SU-DHL-6 (cell line): ENCODE measurements at regions not wholly inside any gene's neighbourhood (a gene's known extent, or its start where the extent isn't known, plus 50 kb on each side); places are given as distances from the start of the nearest gene placed in this dataset.

Experiments used
- H2AFZ ChIP-seq: fragments of 200-600 bp; sonication (generic); 2 replicates; pipeline ENCODE4 v1.6.1; 2014; ENCODE audit warnings: low read depth, mild to moderate bottlenecking, moderate library complexity, mixed read lengths, antibody characterized with exemption, low read length; ENCODE audit not compliant: severe bottlenecking
- H3F3A ChIP-seq: fragments of 200-600 bp; shearing (Covaris generic); 2 replicates; pipeline ENCODE4 v1.6.0; 2016; ENCODE audit warnings: antibody characterized with exemption, mild to moderate bottlenecking; ENCODE audit not compliant: insufficient read depth
- H3K27ac ChIP-seq: fragments of 200-600 bp; sonication (generic); 2 replicates; pipeline ENCODE4 v1.5.1; 2016; ENCODE audit warnings: low read depth, mild to moderate bottlenecking, low read length, moderate library complexity, mixed read lengths
- H3K27me3 ChIP-seq: fragments of 200-600 bp; sonication (generic), shearing (Covaris generic); 2 replicates; pipeline ENCODE4 v1.6.0; 2014; ENCODE audit warnings: mild to moderate bottlenecking, low read length
- H3K36me3 ChIP-seq: fragments of 200-600 bp; sonication (generic); 2 replicates; pipeline ENCODE4 v1.6.1; 2014; ENCODE audit warnings: mild to moderate bottlenecking, low read length, mixed read lengths
- H3K4me2 ChIP-seq: fragments of 300-600, 200-600 bp; shearing (Covaris generic), sonication (generic); 2 replicates; pipeline ENCODE4 v1.6.0; 2014; ENCODE audit warnings: low read length, low read depth, mild to moderate bottlenecking; ENCODE audit not compliant: poor library complexity, severe bottlenecking
- H3K4me3 ChIP-seq: fragments of 200-600 bp; sonication (generic); 2 replicates; pipeline ENCODE4 v1.5.1; 2014; ENCODE audit warnings: antibody characterized with exemption, low read length, mild to moderate bottlenecking, mixed read lengths; ENCODE audit not compliant: insufficient read depth, poor library complexity, severe bottlenecking
- H3K79me2 ChIP-seq: fragments of 200-600 bp; sonication (generic); 2 replicates; pipeline ENCODE4 v1.6.1; 2014; ENCODE audit warnings: mild to moderate bottlenecking, low read length, moderate library complexity; ENCODE audit not compliant: insufficient read depth
- H3K9ac ChIP-seq: fragments of 200-600 bp; sonication (generic); 2 replicates; pipeline ENCODE4 v1.7.0; 2014; ENCODE audit warnings: mild to moderate bottlenecking, low read length
- H3K9me2 ChIP-seq: fragments of 200-600 bp; sonication (generic); replicated peaks from 2 replicates; pipeline ENCODE4 v1.6.1; 2014; ENCODE audit warnings: low read length; ENCODE audit not compliant: insufficient read depth
- H3K9me3 ChIP-seq: fragments of 200-600 bp; sonication (generic); 2 replicates; pipeline ENCODE4 v1.6.1; 2014; ENCODE audit warnings: low read length, mixed read lengths; ENCODE audit not compliant: insufficient read depth
- H4K20me1 ChIP-seq: fragments of 200-600 bp; sonication (generic); 2 replicates; pipeline ENCODE4 v1.6.1; 2014; ENCODE audit warnings: low read depth, mild to moderate bottlenecking, antibody characterized with exemption, low read length, moderate library complexity, mixed read lengths
- CTCF ChIP-seq: fragments of 200-600 bp; sonication (generic); IDR thresholded peaks from one replicate; pipeline ENCODE4 v1.5.1; 2017; ENCODE audit warnings: antibody characterized with exemption, mild to moderate bottlenecking, low read length, moderate library complexity; ENCODE audit not compliant: insufficient read depth, poor library complexity, severe bottlenecking
- EZH2phosphoT487 ChIP-seq: fragments of 200-600 bp; sonication (generic), shearing (Covaris generic); conservative IDR thresholded peaks from 2 replicates; pipeline ENCODE4 v1.6.1; 2018; ENCODE audit warnings: mild to moderate bottlenecking, antibody characterized with exemption, low read length, moderate library complexity, mixed read lengths

GRCh38 chr1:165080253-165080896 is 276.1 kb downstream of the LMX1A start:
- Histone ChIP-seq H4K20me1 (no peaks in the 10 kb centered on the region), H3K36me3 (no peaks in the 10 kb centered on the region), H3K27ac (no peak overlapping the region), H3K79me2 (no peaks in the 10 kb centered on the region), H3K9me2 (no peaks in the 10 kb centered on the region), H3K9ac (no peak overlapping the region), H3K9me3 (no peaks in the 10 kb centered on the region), H3K27me3 (no peaks in the 10 kb centered on the region), H3K4me3 (no peak overlapping the region), H3F3A (no peaks in the 10 kb centered on the region), H3K4me2 (no peak overlapping the region), H2AFZ (no peak overlapping the region)
- TF ChIP-seq CTCF (no peak), EZH2phosphoT487 (no peak)

GRCh38 chr1:165078391-165078790 is 278.1 kb downstream of the LMX1A start:
- Histone ChIP-seq H3K79me2 (no peaks in the 10 kb centered on the region), H3K4me2 (no peak overlapping the region), H3K9me2 (no peaks in the 10 kb centered on the region), H2AFZ (no peak overlapping the region), H3K4me3 (no peak overlapping the region), H3K9me3 (no peaks in the 10 kb centered on the region), H3K9ac (no peak overlapping the region), H3K27me3 (no peaks in the 10 kb centered on the region), H4K20me1 (no peaks in the 10 kb centered on the region), H3F3A (no peaks in the 10 kb centered on the region), H3K36me3 (no peaks in the 10 kb centered on the region), H3K27ac (no peak overlapping the region)
- TF ChIP-seq EZH2phosphoT487 (no peak), CTCF (no peak)

GRCh38 chr1:165075725-165076370 is 280.7 kb downstream of the LMX1A start:
- H3K4me3 ChIP-seq, result no peak overlapping the region
- no peaks in the 10 kb centered on the region for H3F3A ChIP-seq
- H3K4me2 ChIP-seq, result no peak overlapping the region
- no peaks in the 10 kb centered on the region for H3K27me3 ChIP-seq
- peak; percentile 25 for TF ChIP-seq CTCF
- no peak for TF ChIP-seq EZH2phosphoT487
- H3K9ac ChIP-seq, result no peak overlapping the region
- no peak overlapping the region for H2AFZ ChIP-seq
- no peaks in the 10 kb centered on the region for H4K20me1 ChIP-seq
- no peaks in the 10 kb centered on the region for H3K36me3 ChIP-seq
- H3K79me2 ChIP-seq, result no peaks in the 10 kb centered on the region
- H3K27ac ChIP-seq, result no peak overlapping the region
- H3K9me3 ChIP-seq, result no peaks in the 10 kb centered on the region
- H3K9me2 ChIP-seq, result no peaks in the 10 kb centered on the region
